GM18867 (cell line): ENCODE measurements at regions not wholly inside any gene's neighbourhood (a gene's known extent, or its start where the extent isn't known, plus 50 kb on each side); places are given as distances from the start of the nearest gene placed in this dataset.
"Not testable (repeated sequence)": the region's sequence is repeated elsewhere in the genome, so short reads cannot be mapped to it uniquely, and the experiment has no call there.

ENCODE experiments used
- ATAC-seq: cut with Tn5 transposase; IDR thresholded peaks from one replicate; pipeline ENCODE4 v1.9.1; 2021; ENCODE audit warnings: mild to moderate bottlenecking, moderate library complexity; ENCODE audit not compliant: unreplicated experiment

DNA sequence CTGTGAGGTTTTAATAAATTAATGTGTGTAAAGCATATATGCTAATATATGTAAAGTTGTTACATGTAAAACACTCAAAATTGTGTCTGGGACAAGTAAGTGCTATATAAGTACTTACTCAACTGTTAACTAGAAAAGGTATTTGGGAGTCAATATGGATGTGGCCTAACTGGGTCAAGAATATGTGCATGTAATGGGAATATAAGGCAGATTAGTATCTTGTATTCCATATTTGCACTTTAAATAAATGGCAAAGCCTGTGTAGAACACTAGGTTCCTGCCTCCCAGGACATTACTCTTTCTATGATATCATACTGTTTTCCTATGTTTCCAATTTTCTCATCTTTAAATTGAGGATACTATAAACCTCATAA is 270.6 kb downstream of the FBXO8 start:
- no peak for ATAC-seq

DNA sequence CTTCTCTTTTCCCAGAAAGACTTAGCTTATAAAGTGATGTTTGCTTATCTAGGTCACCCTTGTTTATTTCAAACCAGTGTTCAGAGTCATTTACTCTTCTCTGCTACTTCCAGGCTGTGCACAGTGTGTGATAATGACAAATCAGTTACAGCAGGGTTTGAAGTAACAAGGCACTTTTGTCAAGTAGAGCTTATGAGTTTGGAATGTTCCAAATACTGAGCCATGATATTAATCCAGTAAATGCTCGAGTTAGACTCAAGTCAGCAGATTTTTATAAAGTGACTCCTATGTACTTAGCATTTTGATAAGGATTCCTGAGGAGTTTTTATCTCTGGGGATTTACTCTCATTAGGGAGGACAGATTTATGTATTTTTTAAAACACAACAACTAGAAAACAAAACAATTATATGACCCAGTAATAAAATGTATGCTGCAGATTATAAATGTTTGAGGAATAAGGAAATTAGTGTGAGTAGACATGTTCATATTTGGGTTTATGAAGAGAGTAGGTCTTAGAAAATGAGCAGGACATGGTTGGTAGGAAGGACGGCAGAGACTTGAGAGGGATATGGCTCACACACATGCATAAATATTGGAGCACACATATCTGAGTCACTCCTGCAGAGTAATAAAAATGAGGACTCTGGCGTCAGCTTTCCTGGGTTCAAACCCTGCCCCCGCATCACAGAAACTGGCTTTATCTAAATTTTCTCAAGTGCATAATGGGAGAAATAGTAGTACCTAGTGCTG is 271.2 kb downstream of the FBXO8 start:
- no peak for ATAC-seq

DNA sequence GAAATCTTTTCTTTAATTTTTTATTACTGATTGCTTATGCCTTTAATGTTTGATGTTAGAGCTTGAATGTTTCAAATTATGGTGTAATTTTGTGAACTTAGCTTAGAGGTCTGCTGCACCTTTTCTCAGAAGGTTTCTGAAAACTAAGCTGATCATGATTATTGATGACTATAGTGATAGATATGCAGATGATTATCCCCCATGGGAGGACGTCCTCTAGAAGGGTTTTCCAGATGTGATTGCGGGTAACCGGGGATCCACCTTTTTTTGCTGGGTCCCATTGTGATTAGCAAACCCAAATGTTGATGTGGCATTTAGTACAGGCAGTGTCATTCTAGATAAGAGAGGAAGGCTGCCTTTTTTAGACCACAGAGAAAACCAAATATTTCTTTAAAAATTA is 272.9 kb downstream of the FBXO8 start:
- ATAC-seq = no peak

DNA sequence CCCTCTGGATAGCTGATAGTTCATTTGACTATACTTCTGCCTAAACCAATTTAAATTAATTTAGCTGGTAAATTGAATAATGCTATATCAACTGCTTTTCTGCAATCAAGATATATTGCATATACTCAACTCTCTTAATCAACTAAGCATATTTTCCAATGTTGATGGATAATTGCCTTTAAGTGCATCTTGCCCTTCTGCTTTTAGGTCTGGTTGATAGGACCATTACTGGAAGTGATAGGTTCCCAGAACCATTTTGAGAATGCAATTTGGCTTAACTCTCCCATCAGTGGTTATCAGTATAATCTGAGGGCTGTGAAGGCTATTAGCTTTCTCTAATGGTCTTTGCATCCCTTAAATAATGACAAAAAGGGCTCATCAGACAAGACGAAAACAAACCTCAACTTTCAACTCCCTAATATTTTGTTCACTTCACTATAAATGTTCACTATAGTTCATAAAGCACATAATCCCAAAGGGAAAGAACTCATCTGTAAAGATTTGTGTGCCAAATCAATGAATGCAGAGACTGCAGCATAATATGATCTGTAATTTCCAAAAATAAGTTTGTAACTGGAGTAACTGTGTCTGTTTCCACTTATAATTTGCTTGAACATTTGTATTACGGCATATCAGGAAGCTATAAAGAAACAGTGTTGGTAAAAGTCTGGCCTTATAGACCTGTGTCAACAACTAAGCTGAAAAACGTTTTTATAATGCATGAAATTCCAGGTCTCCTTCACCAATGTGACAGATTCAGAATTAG is 273.6 kb downstream of the FBXO8 start:
- ATAC-seq = no peak

DNA sequence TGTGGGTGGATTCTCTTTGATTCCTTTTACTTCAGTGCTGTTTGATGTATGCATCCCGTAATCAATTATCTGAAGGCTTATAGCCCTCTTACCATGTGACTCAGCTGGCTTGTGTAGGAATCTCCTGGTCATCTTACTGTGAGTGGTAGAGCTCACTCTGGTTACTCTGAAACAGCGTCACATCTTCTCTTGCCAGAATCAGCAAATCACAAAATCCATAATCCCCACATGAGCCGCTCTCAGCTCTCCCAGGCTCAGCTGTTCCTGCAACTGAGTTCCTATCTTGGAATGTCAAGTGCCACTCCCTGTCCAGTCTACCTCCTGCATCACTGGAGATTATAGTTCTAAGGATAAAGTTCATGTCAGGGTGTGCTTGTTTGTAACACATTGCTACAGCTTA is 278.0 kb downstream of the FBXO8 start:
- ATAC-seq = no peak

DNA sequence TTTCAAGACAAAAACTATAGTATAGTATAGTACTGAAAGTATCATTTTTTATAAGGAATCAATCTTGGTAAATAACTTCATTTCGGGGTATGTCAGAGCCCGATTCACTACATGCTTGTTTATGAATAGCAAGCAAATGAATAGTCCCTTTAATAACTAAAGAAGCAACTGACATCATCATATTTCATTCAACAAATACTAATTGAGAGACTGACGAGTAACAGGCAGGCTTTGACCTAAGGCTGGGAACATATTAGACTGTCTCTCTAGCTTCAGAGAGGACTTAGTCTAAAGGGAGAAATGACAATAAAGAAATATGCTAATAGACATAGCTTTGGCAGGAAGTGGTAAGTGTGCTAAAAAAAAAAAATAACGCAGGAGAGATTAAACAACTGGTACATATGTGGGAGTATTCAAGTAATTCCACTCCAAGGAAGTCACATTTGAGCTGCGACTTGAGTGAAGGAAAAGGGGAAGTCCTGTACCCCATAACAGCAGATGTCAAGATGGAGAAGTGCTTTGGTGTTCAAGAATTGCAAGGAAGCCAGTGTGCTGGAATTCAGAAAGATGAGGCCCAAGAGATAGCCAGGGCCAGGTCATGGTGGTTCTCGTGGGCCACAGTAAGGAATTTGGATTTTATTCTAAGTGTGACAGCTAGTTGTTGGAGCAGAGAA is 284.9 kb downstream of the FBXO8 start:
- ATAC-seq = no peak

DNA sequence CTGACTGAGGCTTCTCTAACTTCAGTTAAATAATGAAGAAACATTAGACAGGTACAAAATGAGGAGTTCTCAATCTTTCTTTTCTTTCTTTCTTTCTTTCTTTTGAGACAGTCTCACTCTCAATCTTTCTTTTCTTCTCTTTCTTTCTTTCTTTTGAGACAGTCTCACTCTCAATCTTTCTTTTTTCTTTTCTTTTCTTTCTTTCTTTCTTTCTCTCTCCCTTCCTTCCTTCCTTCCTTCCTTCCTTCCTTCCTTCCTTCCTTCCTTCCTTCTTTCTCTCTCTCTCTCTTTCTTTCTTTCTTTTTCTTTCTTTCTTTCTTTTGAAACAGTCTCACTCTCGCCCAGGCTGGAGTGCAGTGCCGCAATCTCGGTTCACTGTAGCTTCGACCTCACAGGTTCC is 287.7 kb downstream of the FBXO8 start:
- not testable (repeated sequence) for ATAC-seq

DNA sequence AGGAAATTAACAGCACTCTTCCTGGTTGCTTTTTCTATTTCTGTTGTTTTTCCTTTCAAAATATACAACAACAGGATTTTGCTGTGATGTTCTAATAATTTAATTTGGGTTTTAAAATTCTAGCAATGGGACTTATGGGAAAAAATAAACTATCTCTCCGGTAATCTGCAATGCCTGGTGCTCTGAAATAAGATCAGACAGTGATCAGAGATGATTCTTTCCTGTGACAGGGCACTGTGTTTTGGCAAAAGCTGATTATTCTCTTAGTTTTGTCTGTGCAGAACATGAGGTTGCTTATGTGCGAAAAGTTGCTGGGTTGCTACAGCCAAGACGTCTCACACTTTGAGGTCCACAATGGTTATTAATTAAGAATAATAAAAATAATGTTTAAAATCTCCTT is 291.7 kb downstream of the FBXO8 start:
- no peak for ATAC-seq

DNA sequence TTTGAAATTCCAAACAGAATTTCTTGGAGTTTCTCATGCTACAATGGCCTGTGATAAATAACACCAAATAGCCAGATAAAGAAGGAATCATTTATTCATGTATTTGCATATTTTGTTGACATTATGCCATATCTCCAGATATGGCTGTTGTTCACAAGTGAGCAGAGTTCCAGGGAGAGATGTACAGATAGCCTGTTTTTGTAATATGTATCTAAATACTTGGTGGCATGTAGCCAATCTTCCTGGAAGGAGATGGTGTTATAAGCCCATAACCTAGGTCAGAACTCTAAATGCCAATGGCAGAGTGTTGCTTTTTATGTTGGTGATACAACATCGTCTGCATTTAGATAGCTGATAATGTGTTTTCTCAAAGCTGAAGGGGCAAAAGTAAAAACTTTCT is 292.2 kb downstream of the FBXO8 start:
- no peak for ATAC-seq

DNA sequence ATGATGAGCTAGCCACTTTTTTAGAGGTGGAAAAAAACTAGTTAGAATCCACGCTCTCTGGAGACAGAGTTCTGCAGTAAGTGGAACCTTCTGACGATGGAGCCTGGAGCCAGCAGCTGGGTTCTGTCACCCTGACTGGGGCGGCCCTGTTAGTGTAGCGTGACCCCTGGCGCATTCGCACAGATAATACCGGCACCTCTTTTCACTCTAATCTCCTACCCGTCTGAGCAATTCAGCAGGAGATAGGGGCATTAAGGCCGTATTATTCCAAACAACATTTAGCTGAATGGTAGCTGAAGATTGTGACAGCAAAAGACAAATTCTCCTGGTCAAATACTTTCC is 292.6 kb downstream of the FBXO8 start:
- ATAC-seq = no peak

DNA sequence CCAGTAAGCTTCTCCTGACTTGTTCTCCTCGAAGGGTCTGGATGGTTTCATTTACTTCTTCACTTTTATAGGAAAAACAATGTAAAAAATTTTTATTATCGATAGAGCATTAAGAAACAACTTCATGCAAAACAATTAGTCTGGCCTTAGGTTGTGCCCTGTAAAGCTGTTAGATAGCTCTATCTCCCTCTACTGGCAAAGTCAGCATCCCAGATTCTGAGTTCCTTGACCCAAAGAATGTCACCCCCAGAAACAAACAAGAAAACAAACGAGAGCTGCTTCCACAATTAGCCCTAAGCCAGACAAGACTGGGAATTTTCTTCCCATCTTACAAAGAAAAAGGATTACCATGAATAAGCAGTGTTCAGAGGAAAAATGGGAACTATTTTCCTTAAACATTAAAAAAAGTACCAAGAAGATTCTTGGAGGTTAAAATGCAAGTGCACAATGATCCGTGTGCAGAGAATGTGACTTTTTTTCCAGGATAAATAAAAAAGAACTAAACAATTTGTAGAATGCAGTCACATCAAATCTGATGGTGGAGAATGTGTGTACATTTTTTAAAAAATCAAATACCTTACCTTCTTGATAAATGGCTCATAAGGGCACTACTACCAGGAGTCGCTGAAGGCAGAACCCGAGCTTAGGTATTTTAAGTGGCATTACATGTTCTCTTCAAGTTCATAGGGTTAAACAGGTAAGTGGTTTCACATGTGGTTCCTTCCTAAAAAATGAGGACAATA is 293.2 kb downstream of the FBXO8 start:
- no peak for ATAC-seq

DNA sequence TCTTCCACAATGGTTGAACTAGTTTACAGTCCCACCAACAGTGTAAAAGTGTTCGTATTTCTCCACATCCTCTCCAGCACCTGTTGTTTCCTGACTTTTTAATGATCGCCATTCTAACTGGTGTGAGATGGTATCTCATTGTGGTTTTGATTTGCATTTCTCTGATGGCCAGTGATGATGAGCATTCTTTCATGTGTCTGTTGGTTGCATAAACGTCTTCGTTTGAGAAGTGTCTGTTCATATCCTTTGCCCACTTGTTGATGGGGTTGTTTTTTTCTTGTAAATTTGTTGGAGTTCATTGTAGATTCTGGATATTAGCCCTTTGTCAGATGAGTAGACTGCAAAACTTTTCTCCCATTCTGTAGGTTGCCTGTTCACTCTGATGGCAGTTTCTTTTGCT is 319.9 kb downstream of the FBXO8 start:
- not testable (repeated sequence) for ATAC-seq

DNA sequence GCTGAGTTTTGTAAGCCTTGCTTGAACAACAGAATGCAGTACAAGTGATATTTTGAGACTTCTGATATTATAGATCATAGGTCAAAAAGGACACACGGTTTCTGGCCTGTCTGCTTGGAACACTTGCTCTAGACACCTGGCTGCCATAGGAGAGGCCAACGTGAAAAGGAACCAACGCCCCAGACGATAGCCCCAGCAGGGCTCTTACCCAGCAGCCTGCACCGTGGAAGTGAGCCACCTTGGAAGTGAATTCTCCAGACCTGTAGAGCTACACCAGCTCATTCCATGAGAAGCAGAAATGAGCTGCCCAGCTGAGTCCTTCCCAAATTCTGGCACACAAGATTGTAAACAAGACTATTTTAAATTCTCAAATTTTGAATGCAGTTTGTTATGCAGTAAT is 323.1 kb downstream of the FBXO8 start:
- ATAC-seq = no peak

DNA sequence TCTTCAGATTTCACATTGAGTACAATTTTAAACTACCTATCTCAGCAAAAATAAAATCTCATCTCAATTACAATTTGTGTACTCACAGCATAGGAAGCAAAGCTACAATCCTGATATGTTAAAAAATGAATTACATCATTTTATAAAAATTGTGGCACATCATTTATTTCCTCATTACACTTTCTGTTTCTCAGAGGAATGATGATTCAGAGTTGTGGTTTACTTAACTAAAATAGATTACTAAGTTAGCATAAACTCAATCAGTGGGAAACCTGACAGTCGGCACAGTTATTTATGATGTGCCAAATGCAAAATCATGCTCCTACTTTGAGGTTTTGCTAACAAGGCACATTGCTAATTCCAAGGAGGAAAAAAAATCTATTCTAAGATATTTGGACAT is 325.0 kb downstream of the FBXO8 start:
- ATAC-seq = no peak

DNA sequence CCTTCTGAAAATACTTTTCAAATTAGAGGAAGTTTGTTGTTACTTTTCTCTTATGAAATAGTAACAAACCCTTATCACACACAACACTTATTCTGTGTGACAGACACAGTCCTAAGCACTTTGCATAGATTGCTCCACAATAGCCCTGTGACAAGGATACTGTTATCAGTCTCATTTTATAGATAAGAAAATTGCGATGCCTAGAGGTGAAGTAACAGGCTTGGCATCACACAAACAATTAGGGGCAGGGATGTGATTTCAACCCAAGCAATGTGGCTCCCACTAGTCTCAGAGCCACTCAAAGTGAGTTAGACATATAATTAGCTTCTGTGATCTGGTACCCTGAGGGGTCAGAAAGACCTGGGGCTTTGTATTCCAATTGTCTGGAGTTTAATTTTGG is 339.9 kb downstream of the FBXO8 start:
- ATAC-seq = no peak

DNA sequence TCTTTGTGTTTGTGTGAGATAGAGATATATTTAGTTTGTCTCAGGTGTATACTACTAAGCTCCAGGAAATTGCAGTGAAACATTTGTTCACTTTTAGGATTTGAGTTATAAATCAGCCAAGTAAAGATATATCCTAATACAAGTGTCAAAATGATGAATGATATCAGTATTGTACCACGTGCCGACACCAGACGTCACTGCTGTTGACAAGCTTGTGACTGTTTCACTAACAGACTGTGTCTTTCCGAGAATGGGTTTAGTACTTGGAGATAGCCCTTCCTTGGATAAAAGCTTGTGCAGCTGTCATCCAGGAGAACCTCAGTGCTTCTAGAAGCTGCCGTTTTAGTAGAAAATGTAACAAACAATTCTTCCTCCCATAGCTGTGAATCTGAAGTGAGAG is 343.3 kb downstream of the FBXO8 start:
- no peak for ATAC-seq

DNA sequence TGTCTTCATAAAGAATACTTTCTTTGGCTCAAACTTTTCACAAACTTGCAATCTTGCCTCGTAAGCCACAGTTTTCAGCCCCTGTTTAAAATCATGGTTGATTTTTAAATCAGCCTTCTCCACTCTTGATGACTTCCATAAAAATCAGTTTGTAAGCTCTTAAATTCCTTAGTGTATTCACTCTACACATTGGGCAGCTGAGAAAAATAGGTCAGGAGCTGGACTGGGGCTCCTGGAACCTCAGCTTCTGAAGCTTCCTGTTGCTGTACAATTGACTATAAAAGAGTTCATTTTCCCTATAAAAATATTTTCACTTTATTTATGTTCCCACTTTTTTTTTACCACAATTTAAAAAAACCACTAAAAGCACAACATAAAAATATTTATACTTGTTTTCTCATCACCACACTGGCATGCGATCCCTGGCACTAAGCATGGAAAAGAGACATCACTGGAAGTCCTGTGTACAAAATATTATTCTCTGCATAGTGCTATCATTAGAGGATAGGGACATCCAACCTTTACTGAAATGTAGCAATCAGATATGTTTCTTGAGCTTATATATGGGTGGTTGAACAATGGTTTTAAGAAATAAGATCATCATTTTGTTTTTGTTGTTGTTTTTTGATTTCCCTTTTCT is 345.7 kb downstream of the FBXO8 start:
- ATAC-seq = no peak

DNA sequence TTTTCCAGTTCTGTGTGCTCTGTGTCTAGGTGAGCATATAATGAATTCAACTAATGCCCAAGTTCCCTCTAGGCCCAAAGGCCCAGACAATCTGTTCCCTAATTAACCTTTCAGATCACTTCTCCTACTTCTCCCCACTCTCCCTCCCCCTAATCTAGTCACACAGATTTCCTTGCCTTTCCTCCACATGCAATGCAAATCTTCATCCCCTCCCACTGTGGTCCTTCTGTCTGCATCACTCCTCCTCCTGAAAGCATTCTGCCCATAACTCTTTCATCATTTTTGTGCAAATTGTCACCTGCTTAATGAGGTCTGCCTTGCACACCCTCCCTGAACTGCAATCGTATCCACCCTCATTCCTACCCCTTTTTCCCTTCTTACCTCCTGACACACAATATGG is 346.6 kb downstream of the FBXO8 start:
- ATAC-seq = no peak

DNA sequence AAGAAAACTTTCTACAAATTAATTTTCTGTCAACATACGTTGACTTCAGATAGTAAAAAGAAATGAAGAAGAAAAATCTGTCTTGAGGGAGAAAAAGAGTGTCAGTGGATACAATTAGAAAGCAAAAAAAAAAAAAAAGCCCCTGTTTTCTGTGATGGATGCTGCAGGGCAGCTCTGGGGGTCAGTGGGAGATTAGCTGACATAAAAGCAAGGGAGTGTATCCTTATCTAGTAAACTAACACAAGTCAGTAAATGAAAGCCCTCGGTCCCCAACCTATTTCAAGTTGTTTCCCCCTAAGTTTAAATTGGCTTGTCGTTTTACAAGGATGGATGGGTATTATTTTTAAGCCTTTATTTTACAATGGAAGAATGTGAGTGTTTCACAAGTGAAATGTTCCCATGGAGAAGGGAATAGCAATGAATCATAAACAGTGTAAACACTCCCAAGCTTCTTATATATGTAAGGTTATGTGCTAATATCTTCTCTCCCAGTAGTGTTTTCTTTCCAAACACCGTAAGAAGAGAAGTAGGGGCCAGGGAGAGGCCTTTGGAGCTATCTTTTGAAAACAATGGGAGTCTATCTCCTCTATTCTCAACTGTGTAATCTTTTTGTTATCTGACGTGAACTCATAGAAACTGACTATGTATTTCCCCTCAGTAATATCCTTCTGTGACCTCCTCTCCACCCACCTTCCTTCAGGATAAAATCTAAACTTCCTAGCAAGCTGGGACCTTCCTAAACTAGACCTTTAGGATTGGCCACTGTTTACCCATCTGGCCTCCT is 347.7 kb downstream of the FBXO8 start:
- ATAC-seq = no peak

DNA sequence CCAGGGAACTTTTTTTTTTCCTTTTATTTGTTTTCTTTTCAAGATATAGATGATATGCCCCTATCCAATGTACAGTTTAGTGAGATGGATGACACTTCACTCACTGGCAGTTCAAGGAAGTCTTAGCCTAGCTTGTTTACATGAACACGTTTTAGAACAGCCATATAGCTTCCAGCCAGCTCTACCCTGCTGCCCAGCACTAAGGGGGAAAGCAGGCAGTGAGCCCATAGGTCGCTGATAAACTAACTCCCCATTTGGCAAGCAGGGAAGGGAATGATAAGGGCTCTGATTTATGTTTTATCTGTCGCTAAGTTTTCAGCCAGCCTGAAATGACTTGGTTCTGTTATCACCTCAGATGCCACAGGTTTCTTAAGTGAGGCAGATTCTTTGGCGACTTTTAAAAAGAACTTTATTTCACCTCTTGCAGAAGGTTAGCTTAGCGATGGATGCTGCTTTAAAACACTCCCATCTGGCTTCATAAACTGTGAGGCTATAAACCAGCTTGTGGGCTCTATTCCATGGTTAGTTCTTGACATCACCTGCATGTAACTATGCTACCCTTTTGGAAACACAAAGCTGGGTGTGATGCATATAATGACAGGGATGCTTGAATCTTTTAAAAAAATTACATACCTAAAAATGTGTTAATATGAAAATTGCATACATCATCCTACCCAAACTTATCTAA is 348.4 kb downstream of the FBXO8 start:
- no peak for ATAC-seq
